OCI-LY7 (cell line): ENCODE measurements at regions not wholly inside any gene's neighbourhood (a gene's known extent, or its start where the extent isn't known, plus 50 kb on each side); places are given as distances from the start of the nearest gene placed in this dataset.
A peak's percentile ranks its signal among the peaks of the same experiment; 100 is the strongest.

ENCODE experiments used
- BruUV-seq: library from RNA; stranded (reverse); fragments of 400-500 nt; replicated peaks from 2 replicates; lab custom pipeline; 2021; lab: Mats Ljungman, UMichigan
- CTCF ChIA-PET: fragments of 300-600 bp; sonication (Branson Sonifier 250); formaldehyde crosslinking; loops from one replicate; lab custom pipeline; 2022; ENCODE audit warnings: antibody characterized with exemption; ENCODE audit not compliant: unreplicated experiment; lab: Charles Lee
- POLR2A ChIA-PET: fragments of 300-600 bp; sonication (Branson Sonifier 250); formaldehyde crosslinking; loops from one replicate; lab custom pipeline; 2022; ENCODE audit warnings: antibody characterized with exemption; lab: Charles Lee
- DNase-seq: peaks from one replicate; pipeline ENCODE4 v3.0.0-alpha.2; 2015; ENCODE audit warnings: low spot score
- H2AFZ ChIP-seq: fragments of 200-600 bp; sonication (generic), shearing (Covaris generic); 2 replicates; pipeline ENCODE4 v1.6.1; 2014; ENCODE audit warnings: mild to moderate bottlenecking, antibody characterized with exemption, low read length, moderate library complexity
- H3K27ac ChIP-seq: fragments of 200-600 bp; sonication (generic); 2 replicates; pipeline ENCODE4 v1.5.1; 2014; ENCODE audit warnings: mixed run types, low read depth, mild to moderate bottlenecking, moderate library complexity, low read length, inconsistent platforms; ENCODE audit not compliant: poor library complexity, severe bottlenecking
- H3K36me3 ChIP-seq: fragments of 200-600 bp; sonication (generic); 2 replicates; pipeline ENCODE4 v1.6.1; 2014; ENCODE audit warnings: mild to moderate bottlenecking, antibody characterized with exemption, low read length, moderate library complexity, mixed read lengths; ENCODE audit not compliant: insufficient read depth
- H3K4me1 ChIP-seq: fragments of 200-600 bp; sonication (generic); 2 replicates; pipeline ENCODE4 v1.5.1; 2014; ENCODE audit warnings: mild to moderate bottlenecking, low read length; ENCODE audit not compliant: insufficient read depth, poor library complexity, severe bottlenecking
- H3K4me2 ChIP-seq: fragments of 200-600 bp; sonication (generic); 2 replicates; pipeline ENCODE4 v1.6.1; 2014; ENCODE audit warnings: mild to moderate bottlenecking, low read length
- H3K4me3 ChIP-seq: fragments of 200-600 bp; sonication (generic); 2 replicates; pipeline ENCODE4 v1.5.1; 2014; ENCODE audit warnings: mild to moderate bottlenecking, low read depth, low read length; ENCODE audit not compliant: poor library complexity, severe bottlenecking
- H3K79me2 ChIP-seq: fragments of 200-600 bp; sonication (generic); 2 replicates; pipeline ENCODE4 v1.6.1; 2016; ENCODE audit warnings: low read depth, mild to moderate bottlenecking, low read length, moderate library complexity, mixed read lengths; ENCODE audit not compliant: insufficient read depth
- H3K9me2 ChIP-seq: fragments of 200-600 bp; sonication (generic); 2 replicates; pipeline ENCODE4 v1.6.1; 2016; ENCODE audit warnings: mild to moderate bottlenecking, low read length, mixed read lengths; ENCODE audit not compliant: insufficient read depth
- H3K9me3 ChIP-seq: fragments of 200-600 bp; sonication (generic); 2 replicates; pipeline ENCODE4 v1.6.1; 2014; ENCODE audit warnings: mild to moderate bottlenecking, mixed run types, low read length, mixed read lengths
- H4K20me1 ChIP-seq: fragments of 200-600 bp; sonication (generic); 2 replicates; pipeline ENCODE4 v1.6.1; 2014; ENCODE audit warnings: mild to moderate bottlenecking, antibody characterized with exemption, low read length, moderate library complexity, mixed read lengths; ENCODE audit not compliant: insufficient read depth
- CTCF ChIP-seq: fragments of 200-600 bp; sonication (generic); conservative IDR thresholded peaks from 2 replicates; pipeline ENCODE4 v1.5.1; 2014; ENCODE audit warnings: mild to moderate bottlenecking, antibody characterized with exemption, low read length, moderate library complexity, mixed read lengths
- EZH2phosphoT487 ChIP-seq: fragments of 200-600 bp; sonication (generic); IDR thresholded peaks from 2 replicates; pipeline ENCODE4 v1.6.1; 2018; ENCODE audit warnings: low read depth, borderline replicate concordance, mild to moderate bottlenecking, mixed run types, antibody characterized with exemption, low read length, moderate library complexity, mixed read lengths
- intact Hi-C: fragments of 100-400 bp; cut with micrococcal nuclease; formaldehyde crosslinking; loops from one replicate; pipeline ENCODE4 v1.10.0; 2022; ENCODE audit not compliant: unreplicated experiment

GRCh38 chr13:91158017-91158395 lies 189.5 kb upstream of the MIR17HG start:
- CTCF ChIA-PET = no interaction called here
- POLR2A ChIA-PET = interaction anchor here (0.7 to 4.7 kb wide), 12 partner anchors 8 to 1124 kb away, joined by 3 to 30 read pairs (median 4); no protein-coding TSS in a partner anchor
- intact Hi-C loops = no loop called here

GRCh38 chr13:91162180-91162579 lies 185.3 kb upstream of the MIR17HG start:
- Histone ChIP-seq H4K20me1 (no peaks in the 10 kb centered on the region), H3K4me1 (no peaks in the 10 kb centered on the region), H2AFZ (no peak overlapping the region), H3K4me2 (no peak overlapping the region), H3K36me3 (no peaks in the 10 kb centered on the region), H3K27ac (no peak overlapping the region), H3K9me3 (no peaks in the 10 kb centered on the region), H3K79me2 (no peaks in the 10 kb centered on the region), H3K4me3 (no peak overlapping the region), H3K9me2 (no peaks in the 10 kb centered on the region)
- intact Hi-C loops = no loop called here
- CTCF ChIA-PET = interaction anchor here (1.1 kb wide), 1 partner anchor 84 kb away, joined by 3 read pairs; no protein-coding TSS in a partner anchor
- peak; percentile 67 for DNase-seq
- POLR2A ChIA-PET = interaction anchor here (1.0 to 1.4 kb wide), 2 partner anchors 21 to 53 kb away, joined by 3 read pairs; no protein-coding TSS in a partner anchor
- TF ChIP-seq EZH2phosphoT487 = no peak
- TF ChIP-seq CTCF = no peak
- no TSS peak for BruUV-seq

More at GRCh38 chr13:91158017-91158395, 189.5 kb upstream of the MIR17HG start:
- Histone ChIP-seq H3K4me1 (no peaks in the 10 kb centered on the region), H4K20me1 (no peaks in the 10 kb centered on the region), H3K36me3 (no peaks in the 10 kb centered on the region), H3K9me3 (no peaks in the 10 kb centered on the region), H3K9me2 (no peaks in the 10 kb centered on the region), H3K27ac (no peak overlapping the region), H3K79me2 (no peaks in the 10 kb centered on the region), H2AFZ (no peak overlapping the region), H3K4me3 (no peak overlapping the region), H3K4me2 (no peak overlapping the region)
- DNase-seq = no peak
- BruUV-seq = no TSS peak
- TF ChIP-seq CTCF (no peak), EZH2phosphoT487 (no peak)

- H3K4me3 ChIP-seq = no peak overlapping the region
- no peak for DNase-seq
- TF ChIP-seq EZH2phosphoT487 = no peak
- TF ChIP-seq CTCF = no peak
- H3K79me2 ChIP-seq = no peaks in the 10 kb centered on the region
- BruUV-seq = no TSS peak
- no peaks in the 10 kb centered on the region for H3K4me1 ChIP-seq
- POLR2A ChIA-PET = interaction anchor here (1.0 to 1.4 kb wide), 3 partner anchors 10 to 53 kb away, joined by 3 to 4 read pairs (median 3); no protein-coding TSS in a partner anchor
- H3K27ac ChIP-seq = no peak overlapping the region
- no peaks in the 10 kb centered on the region for H3K36me3 ChIP-seq
- intact Hi-C loops = no loop called here
- H3K4me2 ChIP-seq = no peak overlapping the region
- no peaks in the 10 kb centered on the region for H3K9me3 ChIP-seq
- no peak overlapping the region for H2AFZ ChIP-seq
- CTCF ChIA-PET = no interaction called here
- H3K9me2 ChIP-seq = no peaks in the 10 kb centered on the region
- H4K20me1 ChIP-seq = no peaks in the 10 kb centered on the region
Observed at GRCh38 chr13:91162589-91162988, 184.9 kb upstream of the MIR17HG start.
